MM.1S (cell line): ENCODE measurements at regions not wholly inside any gene's neighbourhood (a gene's known extent, or its start where the extent isn't known, plus 50 kb on each side); places are given as distances from the start of the nearest gene placed in this dataset.

Source experiments
- EZH2 ChIP-seq: fragments of 300-600 bp; sonication (generic); optimal IDR thresholded peaks from 2 replicates; pipeline ENCODE3; 2017; ENCODE audit warnings: low read depth, mild to moderate bottlenecking, antibody characterized with exemption, low read length, mixed read lengths
- EZH2phosphoT487 ChIP-seq: fragments of 300-600 bp; sonication (generic); IDR thresholded peaks from 2 replicates; pipeline ENCODE4 v1.6.1; 2018; ENCODE audit warnings: antibody characterized with exemption, low read length
- TF ChIP-seq, protein P1 (sequence below): fragments of 300-600 bp; sonication (generic); IDR thresholded peaks from 2 replicates; pipeline ENCODE4 v1.5.1; 2016; ENCODE audit warnings: antibody characterized with exemption, low read length, mixed read lengths

DNA sequence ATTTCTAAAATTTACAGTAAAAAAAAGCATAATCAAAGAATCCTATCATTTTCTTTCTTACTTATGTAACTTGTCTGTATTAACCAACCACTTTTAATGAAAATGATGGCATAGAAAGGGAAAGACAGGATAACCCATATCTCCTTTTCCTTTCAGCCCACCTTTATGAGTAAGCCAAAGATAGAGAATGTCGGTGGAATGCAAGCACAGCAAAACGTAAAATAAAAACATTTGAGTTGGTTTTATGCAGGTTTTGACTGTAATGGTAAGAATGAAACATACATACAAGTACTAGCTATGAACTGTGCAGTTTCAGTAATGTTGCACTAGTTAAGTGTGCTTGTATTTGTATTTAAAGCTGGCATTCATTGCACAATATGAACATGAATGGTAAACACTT is 360.3 kb downstream of the FOXG1 start:
- TF ChIP-seq, protein P1, sequence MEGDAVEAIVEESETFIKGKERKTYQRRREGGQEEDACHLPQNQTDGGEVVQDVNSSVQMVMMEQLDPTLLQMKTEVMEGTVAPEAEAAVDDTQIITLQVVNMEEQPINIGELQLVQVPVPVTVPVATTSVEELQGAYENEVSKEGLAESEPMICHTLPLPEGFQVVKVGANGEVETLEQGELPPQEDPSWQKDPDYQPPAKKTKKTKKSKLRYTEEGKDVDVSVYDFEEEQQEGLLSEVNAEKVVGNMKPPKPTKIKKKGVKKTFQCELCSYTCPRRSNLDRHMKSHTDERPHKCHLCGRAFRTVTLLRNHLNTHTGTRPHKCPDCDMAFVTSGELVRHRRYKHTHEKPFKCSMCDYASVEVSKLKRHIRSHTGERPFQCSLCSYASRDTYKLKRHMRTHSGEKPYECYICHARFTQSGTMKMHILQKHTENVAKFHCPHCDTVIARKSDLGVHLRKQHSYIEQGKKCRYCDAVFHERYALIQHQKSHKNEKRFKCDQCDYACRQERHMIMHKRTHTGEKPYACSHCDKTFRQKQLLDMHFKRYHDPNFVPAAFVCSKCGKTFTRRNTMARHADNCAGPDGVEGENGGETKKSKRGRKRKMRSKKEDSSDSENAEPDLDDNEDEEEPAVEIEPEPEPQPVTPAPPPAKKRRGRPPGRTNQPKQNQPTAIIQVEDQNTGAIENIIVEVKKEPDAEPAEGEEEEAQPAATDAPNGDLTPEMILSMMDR, result no peak
- TF ChIP-seq EZH2, result no peak
- TF ChIP-seq EZH2phosphoT487, result no peak
